IMR-90 (cell line): ENCODE measurements at regions not wholly inside any gene's neighbourhood (a gene's known extent, or its start where the extent isn't known, plus 50 kb on each side); places are given as distances from the start of the nearest gene placed in this dataset.

Source experiments
- ATAC-seq: fragments of 200-7000 bp; cut with Tn5 transposase; 2 replicates; pipeline ENCODE4 v1.9.1; 2020; ENCODE audit warnings: low read depth, mild to moderate bottlenecking, moderate library complexity
- BruUV-seq: library from RNA; stranded (reverse); fragments of 400-500 nt; replicated peaks from 2 replicates; lab custom pipeline; 2021; lab: Mats Ljungman, UMichigan
- CTCF ChIA-PET: fragments of 300-600 bp; formaldehyde crosslinking; extraction: SDS; loops from one replicate; lab custom pipeline; 2021; ENCODE audit warnings: antibody characterized with exemption; lab: Yijun Ruan, JAX
- POLR2A ChIA-PET: fragments of 300-600 bp; sonication (Branson Sonifier 250); formaldehyde crosslinking; loops from one replicate; lab custom pipeline; 2022; ENCODE audit warnings: antibody characterized with exemption; ENCODE audit not compliant: unreplicated experiment; lab: Charles Lee
- DNase-seq: peaks from one replicate; pipeline ENCODE4 v3.0.0; 2013
- H2AFZ ChIP-seq: replicated peaks from 2 replicates; pipeline ENCODE3; 2013; ENCODE audit warnings: low read length, mild to moderate bottlenecking; ENCODE audit not compliant: poor library complexity
- H2AK5ac ChIP-seq: 2 replicates; pipeline ENCODE4 v1.6.1; 2013; ENCODE audit warnings: low read depth, low read length, inconsistent platforms
- H2AK9ac ChIP-seq: replicated peaks from 2 replicates; pipeline ENCODE3; 2013; ENCODE audit warnings: mild to moderate bottlenecking, low read depth, low read length, moderate library complexity; ENCODE audit not compliant: poor library complexity
- H2BK120ac ChIP-seq: 2 replicates; pipeline ENCODE4 v1.6.1; 2013; ENCODE audit warnings: low read depth, low read length, inconsistent platforms
- H2BK15ac ChIP-seq: 3 replicates; pipeline ENCODE4 v1.6.1; 2013; ENCODE audit warnings: low read depth, low read length, inconsistent platforms
- H2BK20ac ChIP-seq: 2 replicates; pipeline ENCODE4 v1.6.1; 2013; ENCODE audit warnings: low read depth, mild to moderate bottlenecking, inconsistent platforms, low read length, moderate library complexity
- H2BK5ac ChIP-seq: 2 replicates; pipeline ENCODE4 v1.6.1; 2013; ENCODE audit warnings: mild to moderate bottlenecking, low read depth, low read length, inconsistent platforms; ENCODE audit not compliant: poor library complexity, severe bottlenecking
- H3K14ac ChIP-seq: replicated peaks from 2 replicates; pipeline ENCODE4 v1.6.1; 2013; ENCODE audit warnings: low read depth, low read length, inconsistent platforms
- H3K18ac ChIP-seq: 2 replicates; pipeline ENCODE4 v1.6.1; 2013; ENCODE audit warnings: low read depth, low read length, control low read depth
- H3K23ac ChIP-seq: 2 replicates; pipeline ENCODE4 v1.6.1; 2013; ENCODE audit warnings: low read depth, low read length, inconsistent platforms
- H3K27ac ChIP-seq: 2 replicates; pipeline ENCODE4 v1.5.1; 2013; ENCODE audit warnings: mild to moderate bottlenecking, control low read depth, low read length; ENCODE audit not compliant: insufficient read depth
- H3K27me3 ChIP-seq: 2 replicates; pipeline ENCODE4 v1.6.1; 2013; ENCODE audit warnings: low read length; ENCODE audit not compliant: control insufficient read depth, insufficient read depth
- H3K36me3 ChIP-seq: 2 replicates; pipeline ENCODE4 v1.6.1; 2013; ENCODE audit warnings: low read length, mixed read lengths; ENCODE audit not compliant: control insufficient read depth, insufficient read depth
- H3K4ac ChIP-seq: 2 replicates; pipeline ENCODE4 v1.6.1; 2013; ENCODE audit warnings: low read depth, low read length, inconsistent platforms
- H3K4me1 ChIP-seq: 2 replicates; pipeline ENCODE4 v1.6.1; 2013; ENCODE audit warnings: low read length, mixed read lengths; ENCODE audit not compliant: control insufficient read depth, insufficient read depth
- H3K4me2 ChIP-seq: 2 replicates; pipeline ENCODE4 v1.6.1; 2013; ENCODE audit warnings: low read depth, mild to moderate bottlenecking, control low read depth, low read length, moderate library complexity
- H3K4me3 ChIP-seq: 2 replicates; pipeline ENCODE4 v1.5.1; 2013; ENCODE audit warnings: low read depth, mild to moderate bottlenecking, control low read depth, low read length, moderate library complexity; ENCODE audit not compliant: insufficient read depth
- H3K56ac ChIP-seq: 2 replicates; pipeline ENCODE4 v1.6.1; 2013; ENCODE audit warnings: low read length, inconsistent platforms; ENCODE audit not compliant: insufficient read depth; ENCODE audit errors: extremely low read depth
- H3K79me1 ChIP-seq, 2 experiments: 2 replicates each; pipeline ENCODE4 v1.6.1; 2013; ENCODE audit warnings: low read length in 2 of 2, inconsistent platforms in 1 of 2, low read depth in 1 of 2
- H3K9ac ChIP-seq: 2 replicates; pipeline ENCODE4 v1.6.1; 2013; ENCODE audit warnings: low read depth, low read length, control low read depth
- H3K9me1 ChIP-seq: 2 replicates; pipeline ENCODE4 v1.6.1; 2013; ENCODE audit warnings: low read length, inconsistent platforms; ENCODE audit not compliant: insufficient read depth
- H3K9me3 ChIP-seq: 2 replicates; pipeline ENCODE4 v1.6.1; 2013; ENCODE audit warnings: low read length; ENCODE audit not compliant: control insufficient read depth, insufficient read depth
- H4K20me1 ChIP-seq: 2 replicates; pipeline ENCODE4 v1.6.1; 2013; ENCODE audit warnings: low read length, inconsistent platforms; ENCODE audit not compliant: insufficient read depth
- H4K5ac ChIP-seq: 2 replicates; pipeline ENCODE4 v1.6.1; 2013; ENCODE audit warnings: mild to moderate bottlenecking, low read depth, low read length, control low read depth
- H4K8ac ChIP-seq, 2 experiments: 2 replicates each; pipeline ENCODE4 v1.6.1; 2013; ENCODE audit warnings: low read depth in 2 of 2, low read length in 2 of 2, control low read depth in 1 of 2, inconsistent platforms in 1 of 2
- H4K91ac ChIP-seq: 2 replicates; pipeline ENCODE4 v1.6.1; 2013; ENCODE audit warnings: low read depth, low read length, inconsistent platforms; ENCODE audit not compliant: insufficient read depth
- BHLHE40 ChIP-seq: fragments of 150-350 bp; IDR thresholded peaks from 2 replicates; pipeline ENCODE4 v1.6.1; 2016; ENCODE audit warnings: mild to moderate bottlenecking, low read depth, low read length
- CEBPB ChIP-seq: IDR thresholded peaks from 2 replicates; pipeline ENCODE4 v1.6.1; 2012; ENCODE audit warnings: low read depth, low read length, improper control_type of control experiment
- CHD1 ChIP-seq: IDR thresholded peaks from 2 replicates; pipeline ENCODE4 v1.6.1; 2012; ENCODE audit warnings: low read depth, low read length, improper control_type of control experiment
- FOS ChIP-seq: fragments of 150-350 bp; IDR thresholded peaks from 2 replicates; pipeline ENCODE4 v1.6.1; 2016; ENCODE audit warnings: low read depth, low read length
- MAZ ChIP-seq: IDR thresholded peaks from 2 replicates; pipeline ENCODE4 v1.6.1; 2012; ENCODE audit warnings: low read depth, mild to moderate bottlenecking, low read length, improper control_type of control experiment, moderate library complexity, borderline replicate concordance
- MXI1 ChIP-seq: IDR thresholded peaks from 2 replicates; pipeline ENCODE4 v1.6.1; 2012; ENCODE audit warnings: low read depth, mild to moderate bottlenecking, low read length, moderate library complexity, borderline replicate concordance
- NFE2L2 ChIP-seq: fragments of 150-350 bp; IDR thresholded peaks from 2 replicates; pipeline ENCODE4 v1.6.1; 2016; ENCODE audit warnings: low read depth, mild to moderate bottlenecking, low read length
- POLR2A ChIP-seq: IDR thresholded peaks from 2 replicates; pipeline ENCODE4 v1.6.1; 2012; ENCODE audit warnings: mild to moderate bottlenecking, low read depth, low read length
- RAD21 ChIP-seq: IDR thresholded peaks from 2 replicates; pipeline ENCODE4 v1.6.1; 2012; ENCODE audit warnings: low read length, improper control_type of control experiment
- RCOR1 ChIP-seq: IDR thresholded peaks from 2 replicates; pipeline ENCODE4 v1.6.1; 2012; ENCODE audit warnings: mild to moderate bottlenecking, low read length, improper control_type of control experiment; ENCODE audit not compliant: insufficient replicate concordance
- RFX5 ChIP-seq: IDR thresholded peaks from 2 replicates; pipeline ENCODE4 v1.8.0; 2012; ENCODE audit warnings: low read depth, mild to moderate bottlenecking, low read length, moderate library complexity
- SMC3 ChIP-seq: fragments of 150-350 bp; IDR thresholded peaks from 2 replicates; pipeline ENCODE4 v1.6.1; 2016; ENCODE audit warnings: low read depth, mild to moderate bottlenecking, antibody characterized with exemption, low read length, moderate library complexity
- WGBS, 2 experiments: methylation state at CpG; one replicate each; pipeline versions ENCODE4 v1.1.5 to v1.1.7; 2013; ENCODE audit warnings: missing lambda C conversion rate in 2 of 2; ENCODE audit not compliant: insufficient read length in 1 of 2; ENCODE audit errors: extremely low coverage in 2 of 2; 5-methylcytosine and 5-hydroxymethylcytosine counted together
- dilution Hi-C: fragments of 300-500 bp; cut with HindIII; formaldehyde crosslinking; loops from one replicate; pipeline ENCODE4 v1.14.3; 2018; ENCODE audit warnings: low sequenced_read_pairs; ENCODE audit not compliant: unreplicated experiment
- in situ Hi-C: fragments of 300-500 bp; cut with MboI; formaldehyde crosslinking; loops from 3 replicates; pipeline ENCODE4 v1.14.3; 2019; ENCODE audit warnings: low sequenced_read_pairs, inconsistent platforms, mixed read lengths
- intact Hi-C: fragments of 100-400 bp; cut with micrococcal nuclease; formaldehyde crosslinking; loops from 2 replicates; pipeline ENCODE4 v1.10.0; 2022
- TF ChIP-seq, protein P1 (sequence below): fragments of 150-350 bp; IDR thresholded peaks from 2 replicates; pipeline ENCODE4 v1.6.1; 2017; ENCODE audit warnings: mild to moderate bottlenecking, antibody characterized with exemption, low read length, low read depth
- TF ChIP-seq, protein P2 (sequence below): conservative IDR thresholded peaks from 2 replicates; pipeline ENCODE4 v1.5.1; 2012; ENCODE audit warnings: mild to moderate bottlenecking, low read depth, low read length, improper control_type of control experiment
- TF ChIP-seq, protein P3 (sequence below): fragments of 150-350 bp; IDR thresholded peaks from 2 replicates; pipeline ENCODE4 v1.6.1; 2016; ENCODE audit warnings: low read depth, mild to moderate bottlenecking, low read length, moderate library complexity, borderline replicate concordance

DNA sequence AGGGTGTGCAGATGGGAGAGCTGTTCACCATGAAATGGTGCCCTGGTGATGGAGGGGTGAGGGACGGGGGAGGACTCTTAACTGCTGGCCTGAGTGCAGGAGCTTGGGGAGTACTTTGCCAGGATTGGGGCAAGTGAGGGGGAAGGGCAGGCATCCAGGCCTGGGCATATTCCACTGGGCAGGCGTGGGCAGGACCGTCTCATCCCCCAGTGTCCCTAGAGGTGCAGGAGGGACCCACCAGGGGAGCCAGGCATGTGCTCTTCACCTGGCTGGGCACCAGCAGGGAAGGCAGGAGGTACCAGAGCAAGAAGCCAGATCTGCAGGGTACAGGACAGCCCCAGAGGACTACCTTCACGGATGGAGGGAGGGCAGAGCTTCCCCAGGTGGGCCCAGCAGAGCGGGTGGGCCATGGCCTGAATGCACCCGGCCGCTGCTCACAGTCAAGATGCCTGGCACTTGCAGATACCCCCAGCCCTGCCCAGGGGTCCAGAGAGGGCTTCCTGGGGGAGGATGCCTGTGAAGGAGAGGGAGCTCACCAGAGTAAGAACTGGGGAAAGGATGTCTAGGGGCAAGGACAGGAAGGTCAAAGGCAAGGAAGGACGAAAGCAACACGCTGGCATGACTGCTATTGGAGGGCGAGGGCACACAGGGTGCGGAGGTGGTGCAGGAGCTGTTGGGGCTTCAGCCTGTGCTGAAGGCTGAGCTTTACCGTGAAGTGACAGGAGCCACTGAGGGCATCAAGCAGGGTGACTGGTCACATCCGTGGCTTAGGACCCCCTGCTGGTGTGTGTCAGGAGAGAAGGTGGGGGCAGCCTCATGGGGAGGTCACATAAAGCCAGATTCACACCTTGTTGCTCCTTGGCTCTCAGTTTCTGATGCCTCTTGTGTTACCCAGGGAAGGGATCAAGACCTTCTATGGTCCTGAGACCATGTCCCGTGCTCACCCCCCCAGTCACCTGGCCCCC, 68.2 kb upstream of the NKX1-1 start:
- ATAC-seq (no peak), DNase-seq (no peak)
- in situ Hi-C loops = no loop called here
- TF ChIP-seq, protein P1, sequence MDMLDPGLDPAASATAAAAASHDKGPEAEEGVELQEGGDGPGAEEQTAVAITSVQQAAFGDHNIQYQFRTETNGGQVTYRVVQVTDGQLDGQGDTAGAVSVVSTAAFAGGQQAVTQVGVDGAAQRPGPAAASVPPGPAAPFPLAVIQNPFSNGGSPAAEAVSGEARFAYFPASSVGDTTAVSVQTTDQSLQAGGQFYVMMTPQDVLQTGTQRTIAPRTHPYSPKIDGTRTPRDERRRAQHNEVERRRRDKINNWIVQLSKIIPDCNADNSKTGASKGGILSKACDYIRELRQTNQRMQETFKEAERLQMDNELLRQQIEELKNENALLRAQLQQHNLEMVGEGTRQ = no peak
- TF ChIP-seq RCOR1 (no peak), BHLHE40 (no peak), CEBPB (no peak), NFE2L2 (no peak), MAZ (no peak), POLR2A (no peak), SMC3 (no peak), RFX5 (no peak), CHD1 (no peak), FOS (no peak), MXI1 (no peak), RAD21 (no peak)
- TF ChIP-seq, protein P2, sequence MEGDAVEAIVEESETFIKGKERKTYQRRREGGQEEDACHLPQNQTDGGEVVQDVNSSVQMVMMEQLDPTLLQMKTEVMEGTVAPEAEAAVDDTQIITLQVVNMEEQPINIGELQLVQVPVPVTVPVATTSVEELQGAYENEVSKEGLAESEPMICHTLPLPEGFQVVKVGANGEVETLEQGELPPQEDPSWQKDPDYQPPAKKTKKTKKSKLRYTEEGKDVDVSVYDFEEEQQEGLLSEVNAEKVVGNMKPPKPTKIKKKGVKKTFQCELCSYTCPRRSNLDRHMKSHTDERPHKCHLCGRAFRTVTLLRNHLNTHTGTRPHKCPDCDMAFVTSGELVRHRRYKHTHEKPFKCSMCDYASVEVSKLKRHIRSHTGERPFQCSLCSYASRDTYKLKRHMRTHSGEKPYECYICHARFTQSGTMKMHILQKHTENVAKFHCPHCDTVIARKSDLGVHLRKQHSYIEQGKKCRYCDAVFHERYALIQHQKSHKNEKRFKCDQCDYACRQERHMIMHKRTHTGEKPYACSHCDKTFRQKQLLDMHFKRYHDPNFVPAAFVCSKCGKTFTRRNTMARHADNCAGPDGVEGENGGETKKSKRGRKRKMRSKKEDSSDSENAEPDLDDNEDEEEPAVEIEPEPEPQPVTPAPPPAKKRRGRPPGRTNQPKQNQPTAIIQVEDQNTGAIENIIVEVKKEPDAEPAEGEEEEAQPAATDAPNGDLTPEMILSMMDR = no peak
- TF ChIP-seq, protein P3, sequence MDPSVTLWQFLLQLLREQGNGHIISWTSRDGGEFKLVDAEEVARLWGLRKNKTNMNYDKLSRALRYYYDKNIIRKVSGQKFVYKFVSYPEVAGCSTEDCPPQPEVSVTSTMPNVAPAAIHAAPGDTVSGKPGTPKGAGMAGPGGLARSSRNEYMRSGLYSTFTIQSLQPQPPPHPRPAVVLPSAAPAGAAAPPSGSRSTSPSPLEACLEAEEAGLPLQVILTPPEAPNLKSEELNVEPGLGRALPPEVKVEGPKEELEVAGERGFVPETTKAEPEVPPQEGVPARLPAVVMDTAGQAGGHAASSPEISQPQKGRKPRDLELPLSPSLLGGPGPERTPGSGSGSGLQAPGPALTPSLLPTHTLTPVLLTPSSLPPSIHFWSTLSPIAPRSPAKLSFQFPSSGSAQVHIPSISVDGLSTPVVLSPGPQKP = no peak

More for the DNA sequence above, 68.2 kb upstream of the NKX1-1 start:
- intact Hi-C loops = no loop called here
- Histone ChIP-seq H3K36me3 (no peaks in the 10 kb centered on the region), H3K79me1 (no peaks in the 10 kb centered on the region), H4K5ac (no peak overlapping the region), H4K20me1 (no peaks in the 10 kb centered on the region), H2BK20ac (no peak overlapping the region), H3K56ac (no peak overlapping the region), H3K27ac (no peak overlapping the region), H2AFZ (no peak overlapping the region), H3K23ac (no peak overlapping the region), H3K4me2 (no peak overlapping the region), H3K18ac (no peak overlapping the region), H3K4me3 (no peak overlapping the region), H3K14ac (no peak overlapping the region), H3K4me1 (no peaks in the 10 kb centered on the region), H4K8ac (no peak overlapping the region), H2AK9ac (no peak overlapping the region), H2AK5ac (no peak overlapping the region), H4K91ac (no peak overlapping the region), H3K27me3 (peaks cover 17% of the 10 kb centered on the region), H3K9me1 (no peaks in the 10 kb centered on the region), H2BK5ac (no peak overlapping the region), H3K9me3 (no peaks in the 10 kb centered on the region), H2BK15ac (no peak overlapping the region), H3K4ac (no peak overlapping the region), H3K9ac (no peak overlapping the region), H2BK120ac (no peak overlapping the region)
- 49% methylated on average over 5 of the region's 14 CpGs; no CpG with 5 or more reads in 1 of the 2 experiments for WGBS, 2 experiments
- ChIA-PET POLR2A (no interaction called here), CTCF (no interaction called here)
- dilution Hi-C loops = no loop called here
- BruUV-seq = no TSS peak
